HCT116 (cell line): ENCODE measurements at regions not wholly inside any gene's neighbourhood (a gene's known extent, or its start where the extent isn't known, plus 50 kb on each side); places are given as distances from the start of the nearest gene placed in this dataset.

ENCODE experiments used
- ATAC-seq: fragments of 200-7000 bp; cut with Tn5 transposase; 2 replicates; pipeline ENCODE4 v1.9.1; 2020; ENCODE audit warnings: mild to moderate bottlenecking, moderate library complexity
- BruUV-seq: library from RNA; stranded (reverse); fragments of 400-500 nt; replicated peaks from 2 replicates; lab custom pipeline; 2021; lab: Mats Ljungman, UMichigan
- CTCF ChIA-PET: fragments of 300-600 bp; sonication (Branson Sonifier 250); formaldehyde crosslinking; loops from one replicate; lab custom pipeline; 2021; ENCODE audit warnings: antibody characterized with exemption; lab: Charles Lee
- POLR2A ChIA-PET: fragments of 300-600, 350-600 bp; sonication (Branson Sonifier 250); formaldehyde crosslinking; loops from one replicate; lab custom pipeline; 2021; ENCODE audit warnings: antibody characterized with exemption; lab: Charles Lee
- RAD21 ChIA-PET, 2 experiments: fragments of 300-600 bp; sonication (Branson Sonifier 250); formaldehyde crosslinking; loops; one replicate each; lab custom pipeline; 2023; ENCODE audit warnings: low total read pairs in 2 of 2; ENCODE audit not compliant: uncharacterized antibody in 2 of 2, unreplicated experiment in 2 of 2, low non-redundant PET in 1 of 2; lab: Charles Lee
- DNase-seq: peaks from one replicate; pipeline ENCODE4 v3.0.0-alpha.2; 2010; ENCODE audit warnings: low read depth, low spot score
- H2AFZ ChIP-seq: fragments of 200-600 bp; shearing (Covaris generic), sonication (generic); 2 replicates; pipeline ENCODE4 v1.6.1; 2017; ENCODE audit warnings: low read depth, mixed run types, mixed read lengths, antibody characterized with exemption, low read length; ENCODE audit not compliant: poor library complexity, severe bottlenecking
- H3K27ac ChIP-seq: 2 replicates; pipeline ENCODE4 v1.5.1; 2012; ENCODE audit warnings: low read depth, low read length
- H3K27me3 ChIP-seq: fragments of 200-600 bp; sonication (generic); 2 replicates; pipeline ENCODE4 v1.6.1; 2016; ENCODE audit warnings: mixed run types, low read length, mixed read lengths; ENCODE audit not compliant: insufficient read depth
- H3K36me3 ChIP-seq, 2 experiments: fragments of 200-500 bp in 1 of 2; fragments of 200-600 bp in 1 of 2; sonication (Bioruptor generic) in 1 of 2; sonication (generic) in 1 of 2; 2 replicates each; pipeline versions ENCODE4 v1.5.1 to v1.6.1; 2014 to 2016; ENCODE audit warnings: low read length in 2 of 2, inconsistent platforms in 1 of 2, mixed read lengths in 1 of 2, mixed run types in 1 of 2; ENCODE audit not compliant: insufficient read depth in 2 of 2, control insufficient read depth in 1 of 2
- H3K4me1 ChIP-seq, 2 experiments: fragments of 200-600 bp in 1 of 2; sonication (generic) in 1 of 2; 2 replicates each; pipeline versions ENCODE4 v1.5.1 to v1.6.1; 2012 to 2017; ENCODE audit warnings: low read length in 2 of 2, inconsistent platforms in 1 of 2, mild to moderate bottlenecking in 1 of 2, mixed read lengths in 1 of 2, mixed run types in 1 of 2, moderate library complexity in 1 of 2; ENCODE audit not compliant: insufficient read depth in 2 of 2, control insufficient read depth in 1 of 2
- H3K4me2 ChIP-seq: fragments of 200-600 bp; sonication (generic); 2 replicates; pipeline ENCODE4 v1.6.1; 2017; ENCODE audit warnings: mixed run types, low read length, mixed read lengths
- H3K4me3 ChIP-seq, 2 experiments: fragments of 200-600 bp in 1 of 2; sonication (generic) in 1 of 2; replicated peaks in 1 of 2; 2 replicates each; pipeline ENCODE4 v1.5.1; 2011 to 2016; ENCODE audit warnings: low read length in 2 of 2, control low read depth in 1 of 2, low read depth in 1 of 2, mild to moderate bottlenecking in 1 of 2, mixed read lengths in 1 of 2, mixed run types in 1 of 2
- H3K79me2 ChIP-seq: fragments of 200-600 bp; sonication (generic); 2 replicates; pipeline ENCODE4 v1.6.1; 2017; ENCODE audit warnings: mild to moderate bottlenecking, mixed run types, low read length, moderate library complexity, mixed read lengths; ENCODE audit not compliant: insufficient read depth
- H3K9ac ChIP-seq: fragments of 200-600 bp; sonication (generic); 2 replicates; pipeline ENCODE4 v1.6.1; 2016; ENCODE audit warnings: low read length, mixed read lengths
- H3K9me2 ChIP-seq: fragments of 200-600 bp; sonication (generic), shearing (Covaris generic); 2 replicates; pipeline ENCODE4 v1.6.1; 2017; ENCODE audit warnings: mixed run types, mild to moderate bottlenecking, moderate library complexity; ENCODE audit not compliant: insufficient read depth
- H3K9me3 ChIP-seq, 2 experiments: fragments of 200-500 bp in 1 of 2; fragments of 200-600 bp in 1 of 2; sonication (Bioruptor generic) in 1 of 2; sonication (generic) in 1 of 2; 2 replicates each; pipeline ENCODE4 v1.6.1; 2014 to 2017; ENCODE audit warnings: low read length in 2 of 2, mixed read lengths in 2 of 2, inconsistent platforms in 1 of 2, low read depth in 1 of 2, mild to moderate bottlenecking in 1 of 2, mixed run types in 1 of 2, moderate library complexity in 1 of 2; ENCODE audit not compliant: control insufficient read depth in 1 of 2, insufficient read depth in 1 of 2
- H4K20me1 ChIP-seq: fragments of 200-600 bp; sonication (generic), shearing (Covaris generic); 2 replicates; pipeline ENCODE4 v1.6.1; 2017; ENCODE audit warnings: mixed run types, mild to moderate bottlenecking, moderate library complexity; ENCODE audit not compliant: insufficient read depth
- CBX3 ChIP-seq: IDR thresholded peaks from 2 replicates; pipeline ENCODE4 v1.6.1; 2012; ENCODE audit warnings: low read depth
- EZH2phosphoT487 ChIP-seq: fragments of 200-600 bp; IDR thresholded peaks from 2 replicates; pipeline ENCODE4 v1.6.1; 2018; ENCODE audit warnings: antibody characterized with exemption, borderline replicate concordance
- FOSL1 ChIP-seq: IDR thresholded peaks from 2 replicates; pipeline ENCODE4 v1.6.1; 2012; ENCODE audit warnings: low read depth
- POLR2AphosphoS5 ChIP-seq: IDR thresholded peaks from 2 replicates; pipeline ENCODE4 v1.6.1; 2011; ENCODE audit warnings: mild to moderate bottlenecking, low read depth, low read length, moderate library complexity
- RAD21 ChIP-seq: IDR thresholded peaks from 2 replicates; pipeline ENCODE4 v1.6.1; 2012; ENCODE audit warnings: low read depth, mild to moderate bottlenecking
- TCF7L2 ChIP-seq: IDR thresholded peaks from 2 replicates; pipeline ENCODE4 v1.7.0; 2011; ENCODE audit warnings: borderline replicate concordance, inconsistent platforms; ENCODE audit not compliant: insufficient read depth, insufficient read length; ENCODE audit errors: extremely low read depth
- YY1 ChIP-seq: IDR thresholded peaks from 2 replicates; pipeline ENCODE4 v1.6.1; 2011; ENCODE audit warnings: low read length, low read depth, moderate library complexity, mild to moderate bottlenecking; ENCODE audit not compliant: insufficient replicate concordance; ENCODE audit errors: extremely low read depth
- ZFX ChIP-seq: fragments of 450-650 bp; IDR thresholded peaks from 2 replicates; pipeline ENCODE4 v1.6.1; 2017
- ZNF274 ChIP-seq: fragments of 200-500 bp; sonication (Bioruptor generic); IDR thresholded peaks from 2 replicates; pipeline ENCODE4 v1.6.1; 2014; ENCODE audit warnings: mild to moderate bottlenecking, low read depth, low read length, inconsistent platforms
- intact Hi-C: fragments of 100-400 bp; cut with micrococcal nuclease; formaldehyde crosslinking; loops from 2 replicates; pipeline ENCODE4 v1.10.0; 2022
- TF ChIP-seq, protein P1 (sequence below): IDR thresholded peaks from 2 replicates; pipeline ENCODE4 v1.6.1; 2012
- TF ChIP-seq, protein P2 (sequence below), 3 experiments: fragments of 200-600 bp in 1 of 3; sonication (generic) in 1 of 3; IDR thresholded peaks in 2 of 3; conservative IDR thresholded peaks in 1 of 3; 2 replicates each; pipeline ENCODE4 v1.5.1; 2012 to 2017; ENCODE audit warnings: low read depth in 2 of 3, low read length in 2 of 3, antibody characterized with exemption in 1 of 3, borderline replicate concordance in 1 of 3, control low read depth in 1 of 3, mild to moderate bottlenecking in 1 of 3, mixed read lengths in 1 of 3, mixed run types in 1 of 3, moderate library complexity in 1 of 3; ENCODE audit not compliant: insufficient read depth in 1 of 3
- TF ChIP-seq, protein P3 (sequence below): IDR thresholded peaks from 2 replicates; pipeline ENCODE4 v1.6.1; 2012; ENCODE audit warnings: low read depth
- TF ChIP-seq, protein P4 (sequence below): IDR thresholded peaks from 2 replicates; pipeline ENCODE4 v1.6.1; 2012

DNA sequence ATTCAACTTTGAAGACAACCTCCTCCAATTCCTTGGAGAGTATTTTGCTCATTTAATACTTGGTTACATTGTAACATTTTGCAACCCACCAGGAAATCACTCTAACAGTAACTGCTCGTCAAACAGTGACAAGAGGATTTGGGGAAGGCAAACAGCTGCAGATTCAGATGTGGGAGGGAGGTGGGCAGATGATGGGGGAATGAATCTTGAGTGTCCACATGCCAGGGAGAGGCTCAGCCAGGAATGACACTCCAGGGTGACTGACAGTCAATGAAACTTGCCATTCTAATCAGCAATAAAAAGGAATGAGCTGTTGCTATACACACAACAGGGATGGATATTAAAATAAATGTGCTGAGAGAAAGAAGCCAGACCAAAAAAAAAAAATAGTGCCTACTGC is 97.7 kb upstream of the ANKRD55 start:
- Histone ChIP-seq H3K4me1 (peaks cover 0 to 10% of the 10 kb centered on the region in 2 experiments; a peak in 2 of 4 replicates), H3K36me3 (no peaks in the 10 kb centered on the region), H3K9ac (no peak overlapping the region), H4K20me1 (no peaks in the 10 kb centered on the region), H3K27me3 (no peaks in the 10 kb centered on the region), H2AFZ (no peak overlapping the region), H3K4me3 (no peak overlapping the region), H3K27ac (no peak overlapping the region), H3K4me2 (no peak overlapping the region), H3K9me2 (no peaks in the 10 kb centered on the region), H3K79me2 (no peaks in the 10 kb centered on the region), H3K9me3 (no peaks in the 10 kb centered on the region; a peak in 2 of 4 replicates)
- ChIA-PET CTCF (no interaction called here), RAD21 (no interaction called here), POLR2A (no interaction called here)
- ATAC-seq (no peak), DNase-seq (no peak)
- intact Hi-C loops = no loop called here
- no TSS peak for BruUV-seq
- TF ChIP-seq RAD21 = no peak
- TF ChIP-seq, protein P1, sequence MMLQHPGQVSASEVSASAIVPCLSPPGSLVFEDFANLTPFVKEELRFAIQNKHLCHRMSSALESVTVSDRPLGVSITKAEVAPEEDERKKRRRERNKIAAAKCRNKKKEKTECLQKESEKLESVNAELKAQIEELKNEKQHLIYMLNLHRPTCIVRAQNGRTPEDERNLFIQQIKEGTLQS = no peak
- no peak for TF ChIP-seq POLR2AphosphoS5
- TF ChIP-seq CBX3 = no peak
- TF ChIP-seq, protein P2, sequence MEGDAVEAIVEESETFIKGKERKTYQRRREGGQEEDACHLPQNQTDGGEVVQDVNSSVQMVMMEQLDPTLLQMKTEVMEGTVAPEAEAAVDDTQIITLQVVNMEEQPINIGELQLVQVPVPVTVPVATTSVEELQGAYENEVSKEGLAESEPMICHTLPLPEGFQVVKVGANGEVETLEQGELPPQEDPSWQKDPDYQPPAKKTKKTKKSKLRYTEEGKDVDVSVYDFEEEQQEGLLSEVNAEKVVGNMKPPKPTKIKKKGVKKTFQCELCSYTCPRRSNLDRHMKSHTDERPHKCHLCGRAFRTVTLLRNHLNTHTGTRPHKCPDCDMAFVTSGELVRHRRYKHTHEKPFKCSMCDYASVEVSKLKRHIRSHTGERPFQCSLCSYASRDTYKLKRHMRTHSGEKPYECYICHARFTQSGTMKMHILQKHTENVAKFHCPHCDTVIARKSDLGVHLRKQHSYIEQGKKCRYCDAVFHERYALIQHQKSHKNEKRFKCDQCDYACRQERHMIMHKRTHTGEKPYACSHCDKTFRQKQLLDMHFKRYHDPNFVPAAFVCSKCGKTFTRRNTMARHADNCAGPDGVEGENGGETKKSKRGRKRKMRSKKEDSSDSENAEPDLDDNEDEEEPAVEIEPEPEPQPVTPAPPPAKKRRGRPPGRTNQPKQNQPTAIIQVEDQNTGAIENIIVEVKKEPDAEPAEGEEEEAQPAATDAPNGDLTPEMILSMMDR (IDR thresholded peaks at IDR 0.05 in 2 of 3, conservative IDR thresholded peaks at IDR 0.05 in 1 of 3; ENCODE audit: borderline replicate concordance in 1 of 3, insufficient read depth in 1 of 3, low read depth in 2 of 3, low read length in 2 of 3) = no peak
- no peak for TF ChIP-seq TCF7L2
- TF ChIP-seq, protein P3, sequence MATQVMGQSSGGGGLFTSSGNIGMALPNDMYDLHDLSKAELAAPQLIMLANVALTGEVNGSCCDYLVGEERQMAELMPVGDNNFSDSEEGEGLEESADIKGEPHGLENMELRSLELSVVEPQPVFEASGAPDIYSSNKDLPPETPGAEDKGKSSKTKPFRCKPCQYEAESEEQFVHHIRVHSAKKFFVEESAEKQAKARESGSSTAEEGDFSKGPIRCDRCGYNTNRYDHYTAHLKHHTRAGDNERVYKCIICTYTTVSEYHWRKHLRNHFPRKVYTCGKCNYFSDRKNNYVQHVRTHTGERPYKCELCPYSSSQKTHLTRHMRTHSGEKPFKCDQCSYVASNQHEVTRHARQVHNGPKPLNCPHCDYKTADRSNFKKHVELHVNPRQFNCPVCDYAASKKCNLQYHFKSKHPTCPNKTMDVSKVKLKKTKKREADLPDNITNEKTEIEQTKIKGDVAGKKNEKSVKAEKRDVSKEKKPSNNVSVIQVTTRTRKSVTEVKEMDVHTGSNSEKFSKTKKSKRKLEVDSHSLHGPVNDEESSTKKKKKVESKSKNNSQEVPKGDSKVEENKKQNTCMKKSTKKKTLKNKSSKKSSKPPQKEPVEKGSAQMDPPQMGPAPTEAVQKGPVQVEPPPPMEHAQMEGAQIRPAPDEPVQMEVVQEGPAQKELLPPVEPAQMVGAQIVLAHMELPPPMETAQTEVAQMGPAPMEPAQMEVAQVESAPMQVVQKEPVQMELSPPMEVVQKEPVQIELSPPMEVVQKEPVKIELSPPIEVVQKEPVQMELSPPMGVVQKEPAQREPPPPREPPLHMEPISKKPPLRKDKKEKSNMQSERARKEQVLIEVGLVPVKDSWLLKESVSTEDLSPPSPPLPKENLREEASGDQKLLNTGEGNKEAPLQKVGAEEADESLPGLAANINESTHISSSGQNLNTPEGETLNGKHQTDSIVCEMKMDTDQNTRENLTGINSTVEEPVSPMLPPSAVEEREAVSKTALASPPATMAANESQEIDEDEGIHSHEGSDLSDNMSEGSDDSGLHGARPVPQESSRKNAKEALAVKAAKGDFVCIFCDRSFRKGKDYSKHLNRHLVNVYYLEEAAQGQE = no peak
- TF ChIP-seq, protein P4, sequence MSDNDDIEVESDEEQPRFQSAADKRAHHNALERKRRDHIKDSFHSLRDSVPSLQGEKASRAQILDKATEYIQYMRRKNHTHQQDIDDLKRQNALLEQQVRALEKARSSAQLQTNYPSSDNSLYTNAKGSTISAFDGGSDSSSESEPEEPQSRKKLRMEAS = no peak
- TF ChIP-seq FOSL1 = no peak
- TF ChIP-seq ZNF274 = no peak
- TF ChIP-seq YY1 = no peak
- TF ChIP-seq EZH2phosphoT487 = no peak
- no peak for TF ChIP-seq ZFX
